ENCODE measurements at regions not wholly inside any gene's neighbourhood (a gene's known extent, or its start where the extent isn't known, plus 50 kb on each side); places are given as distances from the start of the nearest gene placed in this dataset.

DNA sequence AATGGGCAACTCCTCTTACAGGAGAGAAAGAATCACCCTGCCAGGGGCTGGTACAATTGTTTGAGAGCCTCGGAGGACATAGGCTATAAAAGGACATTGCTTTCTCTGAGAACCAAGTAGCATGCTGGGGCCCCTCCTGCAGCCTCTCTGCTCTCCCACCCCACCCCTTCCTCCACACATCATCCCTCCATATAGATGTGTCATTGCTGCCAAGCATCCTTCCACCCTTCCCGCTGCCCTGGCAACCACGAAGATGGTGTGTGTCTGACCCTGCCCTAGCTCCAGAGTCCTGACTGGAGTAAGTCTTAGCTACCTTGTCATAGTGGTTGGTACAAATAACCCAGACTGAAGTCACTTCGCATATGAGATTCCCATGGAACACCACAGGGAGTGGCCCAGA is 129.7 kb downstream of the SNX5 start:
- TF ChIP-seq, protein P1, sequence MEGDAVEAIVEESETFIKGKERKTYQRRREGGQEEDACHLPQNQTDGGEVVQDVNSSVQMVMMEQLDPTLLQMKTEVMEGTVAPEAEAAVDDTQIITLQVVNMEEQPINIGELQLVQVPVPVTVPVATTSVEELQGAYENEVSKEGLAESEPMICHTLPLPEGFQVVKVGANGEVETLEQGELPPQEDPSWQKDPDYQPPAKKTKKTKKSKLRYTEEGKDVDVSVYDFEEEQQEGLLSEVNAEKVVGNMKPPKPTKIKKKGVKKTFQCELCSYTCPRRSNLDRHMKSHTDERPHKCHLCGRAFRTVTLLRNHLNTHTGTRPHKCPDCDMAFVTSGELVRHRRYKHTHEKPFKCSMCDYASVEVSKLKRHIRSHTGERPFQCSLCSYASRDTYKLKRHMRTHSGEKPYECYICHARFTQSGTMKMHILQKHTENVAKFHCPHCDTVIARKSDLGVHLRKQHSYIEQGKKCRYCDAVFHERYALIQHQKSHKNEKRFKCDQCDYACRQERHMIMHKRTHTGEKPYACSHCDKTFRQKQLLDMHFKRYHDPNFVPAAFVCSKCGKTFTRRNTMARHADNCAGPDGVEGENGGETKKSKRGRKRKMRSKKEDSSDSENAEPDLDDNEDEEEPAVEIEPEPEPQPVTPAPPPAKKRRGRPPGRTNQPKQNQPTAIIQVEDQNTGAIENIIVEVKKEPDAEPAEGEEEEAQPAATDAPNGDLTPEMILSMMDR (IDR thresholded peaks at IDR 0.05; ENCODE audit: insufficient read depth, low read length, severe bottlenecking), result no peak
- Histone ChIP-seq H3K4me3 (ENCODE audit: low read depth, low read length) (no peak overlapping the region), H3K27me3 (ENCODE audit: control insufficient read depth, insufficient read depth, low read length) (no peaks in the 10 kb centered on the region), H3K36me3 (ENCODE audit: control insufficient read depth, insufficient read depth, low read length) (no peaks in the 10 kb centered on the region)
- DNase-seq (ENCODE audit: low read depth) (no peak), FAIRE-seq (no peak)

DNA sequence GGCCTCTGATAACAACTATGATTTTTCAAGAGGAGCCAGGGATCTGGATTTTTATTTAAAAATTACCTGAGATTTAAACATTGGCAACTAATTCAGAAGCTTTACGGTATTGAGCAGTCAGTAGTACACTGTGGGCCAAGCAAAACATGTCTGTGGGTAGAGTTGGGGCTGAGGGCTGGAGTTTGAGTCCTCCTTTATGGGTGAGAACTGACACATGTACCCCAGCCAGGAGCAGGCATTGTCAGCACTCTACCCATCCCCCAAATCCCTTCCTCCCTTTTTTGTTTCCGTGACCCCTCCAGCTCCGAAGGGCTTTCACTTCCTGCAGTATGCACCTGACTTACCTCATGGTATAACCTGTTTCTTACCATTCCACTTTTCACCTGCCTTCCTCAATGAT is 131.4 kb downstream of the SNX5 start:
- Histone ChIP-seq H3K36me3 (ENCODE audit: control insufficient read depth, insufficient read depth, low read length) (no peaks in the 10 kb centered on the region), H3K4me3 (ENCODE audit: low read depth, low read length) (no peak overlapping the region), H3K27me3 (ENCODE audit: control insufficient read depth, insufficient read depth, low read length) (no peaks in the 10 kb centered on the region)
- TF ChIP-seq, protein P1 (IDR thresholded peaks at IDR 0.05; ENCODE audit: insufficient read depth, low read length, severe bottlenecking), result no peak
- FAIRE-seq (no peak), DNase-seq (ENCODE audit: low read depth) (no peak)

- no peak for FAIRE-seq
- no peak for DNase-seq (ENCODE audit: low read depth)
- TF ChIP-seq, protein P1 (IDR thresholded peaks at IDR 0.05; ENCODE audit: insufficient read depth, low read length, severe bottlenecking), result no peak
- Histone ChIP-seq H3K36me3 (ENCODE audit: control insufficient read depth, insufficient read depth, low read length) (no peaks in the 10 kb centered on the region), H3K4me3 (ENCODE audit: low read depth, low read length) (no peak overlapping the region), H3K27me3 (ENCODE audit: control insufficient read depth, insufficient read depth, low read length) (no peaks in the 10 kb centered on the region)
Observed at GRCh38 chr20:17836303-17836861, 132.2 kb downstream of the SNX5 start.

DNA sequence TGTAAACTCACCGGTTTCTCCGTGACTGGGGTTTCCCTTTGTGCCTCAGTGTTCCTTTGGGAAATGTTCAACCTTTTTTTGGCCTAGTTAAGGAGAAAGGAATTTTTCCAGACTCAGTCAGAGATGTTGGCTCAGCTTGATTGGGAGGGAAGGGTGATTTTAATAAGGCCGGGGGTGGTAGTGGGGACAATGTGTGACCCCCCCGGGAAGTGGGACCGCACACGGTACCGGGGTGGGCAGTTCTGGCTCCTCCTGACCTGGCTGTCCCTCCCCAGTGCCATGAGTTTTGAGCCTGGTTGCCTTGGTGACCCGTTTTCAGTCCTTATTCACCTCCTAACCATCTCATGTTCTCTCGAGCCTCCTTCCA is 132.7 kb downstream of the SNX5 start:
- TF ChIP-seq, protein P1 (IDR thresholded peaks at IDR 0.05; ENCODE audit: insufficient read depth, low read length, severe bottlenecking), result no peak

GRCh38 chr20:17835240-17835933 is 133.2 kb downstream of the SNX5 start:
- TF ChIP-seq, protein P1 (IDR thresholded peaks at IDR 0.05; ENCODE audit: insufficient read depth, low read length, severe bottlenecking), result no peak
- DNase-seq (ENCODE audit: low read depth), result peak; percentile 74
- FAIRE-seq, result no peak
- Histone ChIP-seq H3K36me3 (ENCODE audit: control insufficient read depth, insufficient read depth, low read length) (no peaks in the 10 kb centered on the region), H3K4me3 (ENCODE audit: low read depth, low read length) (no peak overlapping the region), H3K27me3 (ENCODE audit: control insufficient read depth, insufficient read depth, low read length) (no peaks in the 10 kb centered on the region)

More for the DNA sequence above, 132.7 kb downstream of the SNX5 start:
- no peak for DNase-seq (ENCODE audit: low read depth)
- FAIRE-seq, result no peak
- Histone ChIP-seq H3K36me3 (ENCODE audit: control insufficient read depth, insufficient read depth, low read length) (no peaks in the 10 kb centered on the region), H3K4me3 (ENCODE audit: low read depth, low read length) (no peak overlapping the region), H3K27me3 (ENCODE audit: control insufficient read depth, insufficient read depth, low read length) (no peaks in the 10 kb centered on the region)

GRCh38 chr20:17834804-17835203 is 133.8 kb downstream of the SNX5 start:
- TF ChIP-seq, protein P1 (IDR thresholded peaks at IDR 0.05; ENCODE audit: insufficient read depth, low read length, severe bottlenecking), result no peak
- DNase-seq (ENCODE audit: low read depth), result no peak
- Histone ChIP-seq H3K27me3 (ENCODE audit: control insufficient read depth, insufficient read depth, low read length) (no peaks in the 10 kb centered on the region), H3K36me3 (ENCODE audit: control insufficient read depth, insufficient read depth, low read length) (no peaks in the 10 kb centered on the region), H3K4me3 (ENCODE audit: low read depth, low read length) (no peak overlapping the region)
- no peak for FAIRE-seq

Measured in bronchial epithelial cell (primary cell).